ENCODE measurements at regions not wholly inside any gene's neighbourhood (a gene's known extent, or its start where the extent isn't known, plus 50 kb on each side); places are given as distances from the start of the nearest gene placed in this dataset.

GRCh38 chr5:101393795-101394450, 490.8 kb upstream of the ST8SIA4 start:
- TF ChIP-seq EZH2 (IDR thresholded peaks at IDR 0.05; ENCODE audit: borderline replicate concordance, low read length) (no peak), CTCF (IDR thresholded peaks at IDR 0.05; ENCODE audit: low read length) (no peak)
